ENCODE measurements at regions not wholly inside any gene's neighbourhood (a gene's known extent, or its start where the extent isn't known, plus 50 kb on each side); places are given as distances from the start of the nearest gene placed in this dataset.

- DNase-seq, result no peak
These were observed 1163.5 kb downstream of the ARAP2 start for GRCh38 chr4:35080799-35081198.

DNA sequence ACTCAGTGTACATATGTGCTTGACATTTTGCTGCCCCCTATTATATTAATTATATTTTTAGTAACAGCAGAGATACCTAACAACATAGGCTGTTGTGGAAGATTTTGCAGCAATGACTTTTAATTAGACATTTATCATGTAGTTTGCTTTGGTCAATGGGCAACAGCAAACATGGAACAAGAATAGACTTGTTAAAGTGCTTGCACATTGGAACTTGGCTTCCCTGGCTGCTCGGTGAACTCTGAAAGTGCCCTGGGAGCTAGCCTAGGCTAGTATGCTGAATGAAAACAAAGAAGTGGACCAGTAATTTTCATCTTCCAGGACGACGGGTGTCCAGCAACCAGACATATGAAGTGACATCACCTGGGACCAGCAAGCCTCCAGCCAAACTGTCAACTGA is 1157.1 kb downstream of the ARAP2 start:
- DNase-seq, result no peak

GRCh38 chr4:35100932-35101331 is 1143.4 kb downstream of the ARAP2 start:
- DNase-seq, result no peak

GRCh38 chr4:35102066-35102465 is 1142.2 kb downstream of the ARAP2 start:
- DNase-seq, result no peak

DNA sequence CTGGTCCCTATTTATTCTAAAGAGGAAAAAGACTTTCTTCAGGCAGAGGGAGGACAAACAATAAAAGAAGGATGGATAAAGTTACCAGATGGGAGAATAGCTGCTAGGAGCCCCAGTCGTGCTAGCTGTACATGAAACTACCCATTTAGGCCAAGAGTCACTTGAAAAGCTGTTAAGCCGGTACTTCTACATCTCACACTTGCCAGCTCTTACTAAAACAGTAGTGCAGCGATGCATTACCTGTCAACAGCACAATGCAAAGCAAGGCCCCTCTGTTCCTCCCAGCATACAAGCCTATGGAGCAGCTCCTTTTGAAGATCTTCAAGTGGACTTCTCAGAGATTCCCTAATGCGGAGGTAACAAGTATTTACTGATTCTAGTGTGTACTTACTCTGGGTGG is 1138.8 kb downstream of the ARAP2 start:
- DNase-seq, result no peak

- DNase-seq, result no peak
These were observed 1138.1 kb downstream of the ARAP2 start for GRCh38 chr4:35106091-35106734.

DNA sequence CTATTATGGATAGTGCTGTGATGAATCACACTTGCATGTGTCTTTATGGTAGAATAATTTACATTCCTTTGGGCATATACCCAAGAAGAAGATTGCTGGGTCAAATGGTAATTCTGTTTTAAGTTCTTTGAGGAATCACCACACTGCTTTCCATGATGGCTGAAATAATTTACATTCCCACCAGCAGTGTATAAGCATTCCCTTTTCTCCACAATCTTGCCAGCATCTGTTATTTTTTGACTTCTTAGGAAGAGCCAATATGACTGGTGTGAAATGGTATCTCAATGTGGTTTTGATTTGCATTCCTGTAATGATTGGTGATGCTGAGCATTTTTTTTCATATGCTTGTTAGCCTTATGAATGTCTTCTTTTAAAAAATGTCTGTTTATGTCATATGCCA is 1120.2 kb downstream of the ARAP2 start:
- DNase-seq, result no peak

DNA sequence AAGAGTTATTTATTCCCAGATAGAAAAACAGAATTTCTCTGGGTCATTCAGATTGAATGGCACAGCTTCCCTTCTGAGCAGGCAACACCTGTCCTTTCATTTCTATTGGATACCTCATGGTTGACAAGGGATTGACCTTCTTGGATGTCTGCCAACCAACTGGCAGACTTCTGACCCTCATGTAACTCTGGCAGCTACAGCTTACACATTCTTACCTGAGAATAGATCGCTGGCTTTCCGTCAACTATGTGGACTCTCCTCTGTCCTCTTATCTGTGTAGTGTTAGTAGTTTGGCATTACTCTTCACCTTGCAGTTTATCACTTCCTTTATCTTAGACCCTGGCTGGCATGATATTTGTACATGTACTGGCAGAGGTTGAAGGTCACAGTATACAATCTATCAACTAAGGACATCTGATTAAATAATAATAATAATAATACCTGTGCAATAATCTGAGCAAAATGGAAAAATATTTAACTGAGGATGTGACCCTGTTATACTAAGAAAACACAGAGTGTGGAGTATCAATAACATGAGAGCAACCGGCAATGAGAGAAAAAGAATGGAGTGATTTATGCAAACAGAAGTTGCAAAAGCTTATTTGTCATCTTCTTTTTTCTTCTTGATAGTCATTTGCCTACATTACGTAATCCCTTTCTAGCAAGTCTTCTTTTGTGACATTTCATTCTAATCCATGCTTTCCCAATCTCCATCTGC is 1118.2 kb downstream of the ARAP2 start:
- DNase-seq, result no peak

- no peak for DNase-seq
These were observed 1105.9 kb downstream of the ARAP2 start for GRCh38 chr4:35138449-35138848.

DNA sequence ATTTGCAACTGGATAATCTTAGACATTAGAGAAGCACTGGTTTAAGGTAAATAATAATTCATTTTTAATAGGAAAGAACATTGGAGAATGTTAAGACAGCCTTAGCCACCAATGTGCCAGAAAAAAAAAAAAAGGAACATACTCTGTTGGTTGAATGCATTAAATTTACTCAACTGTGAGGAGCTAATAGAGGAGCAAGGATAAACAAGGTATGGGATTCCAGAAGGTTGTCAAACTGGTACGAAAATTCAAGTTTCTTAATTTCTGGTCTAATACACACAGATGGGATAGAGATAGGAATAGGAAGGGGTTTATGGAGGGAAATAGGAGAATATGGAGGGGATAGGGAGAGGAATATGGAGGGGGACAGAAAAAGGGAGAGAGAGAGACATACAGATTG is 1096.6 kb downstream of the ARAP2 start:
- DNase-seq, result no peak

GRCh38 chr4:35151816-35152572 is 1092.3 kb downstream of the ARAP2 start:
- no peak for DNase-seq

- DNase-seq, result no peak
These were observed 1081.1 kb downstream of the ARAP2 start for GRCh38 chr4:35163168-35163567.

DNA sequence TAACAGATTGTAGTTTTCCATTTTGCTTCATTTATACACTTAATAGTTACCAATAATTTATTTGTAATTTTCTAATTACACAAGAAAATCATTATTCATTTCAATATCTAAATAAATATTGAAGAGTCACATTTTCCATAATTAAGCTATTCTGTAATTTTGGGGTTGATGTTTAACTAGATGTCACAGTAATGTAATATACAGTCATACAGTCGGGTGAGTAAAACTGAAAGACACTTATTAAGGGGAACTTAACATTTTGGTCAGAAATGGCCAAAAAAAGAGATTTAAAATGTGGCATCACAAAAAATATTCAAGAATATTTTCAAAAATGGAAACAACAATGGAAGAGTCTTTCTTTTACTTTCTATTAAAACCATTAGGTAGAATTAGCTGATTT is 1080.3 kb downstream of the ARAP2 start:
- DNase-seq, result no peak

DNA sequence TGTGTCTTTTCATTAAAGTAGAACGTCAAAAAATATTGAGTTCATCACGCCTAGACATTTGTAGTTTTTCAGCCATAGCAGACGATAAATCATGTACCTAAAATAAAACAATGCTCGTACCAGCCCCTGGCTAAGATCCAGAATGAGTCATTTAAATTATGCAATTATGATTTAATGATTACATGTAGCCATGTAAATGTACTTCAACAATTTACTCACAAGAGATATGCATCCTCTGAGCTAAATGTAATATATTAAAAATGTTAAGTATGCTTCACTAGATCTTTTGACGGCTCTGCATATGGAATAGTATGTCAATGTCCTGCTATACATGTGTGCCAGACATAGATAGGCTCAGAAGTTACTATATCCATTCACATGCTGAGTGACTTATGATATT is 1077.8 kb downstream of the ARAP2 start:
- no peak for DNase-seq

DNA sequence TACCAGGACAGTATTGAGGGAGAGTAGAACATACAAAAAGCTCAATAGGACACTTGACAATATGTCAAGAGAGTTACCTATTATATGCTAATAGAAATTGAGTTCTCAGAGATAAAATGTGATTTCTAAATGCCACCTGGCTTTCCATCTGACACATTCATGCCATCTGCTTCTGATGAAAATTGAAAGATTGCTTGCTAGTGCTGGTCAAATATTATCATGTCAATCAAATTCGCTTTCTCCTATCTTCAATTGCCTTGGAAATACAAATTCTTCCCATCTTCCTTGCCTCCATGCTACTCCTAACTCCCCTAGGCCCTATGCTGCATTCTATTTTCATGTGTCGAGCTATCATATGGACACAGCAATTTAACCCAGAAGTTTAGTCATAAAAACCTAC is 1076.9 kb downstream of the ARAP2 start:
- no peak for DNase-seq

DNA sequence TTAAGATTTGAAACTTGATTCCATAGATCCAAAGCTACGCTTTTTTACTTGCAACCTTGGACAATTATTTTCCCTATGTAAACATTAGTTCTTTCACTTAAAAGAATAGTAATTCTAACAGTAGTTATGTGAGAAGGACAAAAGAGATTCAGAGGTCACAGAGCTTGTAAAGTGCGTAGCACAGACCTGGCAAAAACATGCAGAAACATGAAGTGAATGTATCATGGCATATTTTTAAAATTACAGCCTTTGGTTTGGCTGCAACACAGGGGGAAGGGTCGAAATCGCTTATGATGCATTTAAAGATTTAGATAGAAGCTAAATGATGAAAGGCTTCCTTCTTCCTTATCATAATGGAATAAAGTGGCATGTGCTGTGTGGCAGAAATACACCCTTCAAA is 1068.8 kb downstream of the ARAP2 start:
- no peak for DNase-seq

- no peak for DNase-seq
These were observed 1068.4 kb downstream of the ARAP2 start for GRCh38 chr4:35175894-35176293.

DNA sequence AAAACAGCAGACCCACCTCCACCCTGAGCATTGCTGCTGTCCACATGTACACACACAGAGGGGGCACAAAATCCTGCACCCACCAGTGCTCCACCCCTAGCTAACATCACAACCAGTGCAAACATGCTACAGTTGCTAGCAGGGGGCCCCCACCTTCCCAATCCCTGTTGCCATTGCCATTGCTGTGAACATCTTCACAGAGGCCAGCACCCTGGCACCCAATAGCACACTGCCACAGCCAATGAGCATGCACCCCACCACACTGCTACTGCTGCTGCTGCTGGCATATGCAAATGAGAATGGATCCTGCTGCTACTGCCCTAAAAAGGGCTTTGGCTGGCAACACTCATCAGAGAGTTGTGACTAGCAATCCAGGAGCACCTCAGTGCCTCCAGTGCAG is 1061.9 kb downstream of the ARAP2 start:
- no peak for DNase-seq

- no peak for DNase-seq
These were observed 1054.2 kb downstream of the ARAP2 start for GRCh38 chr4:35189988-35190613.

GRCh38 chr4:35201403-35201802 is 1042.9 kb downstream of the ARAP2 start:
- DNase-seq, result no peak

DNA sequence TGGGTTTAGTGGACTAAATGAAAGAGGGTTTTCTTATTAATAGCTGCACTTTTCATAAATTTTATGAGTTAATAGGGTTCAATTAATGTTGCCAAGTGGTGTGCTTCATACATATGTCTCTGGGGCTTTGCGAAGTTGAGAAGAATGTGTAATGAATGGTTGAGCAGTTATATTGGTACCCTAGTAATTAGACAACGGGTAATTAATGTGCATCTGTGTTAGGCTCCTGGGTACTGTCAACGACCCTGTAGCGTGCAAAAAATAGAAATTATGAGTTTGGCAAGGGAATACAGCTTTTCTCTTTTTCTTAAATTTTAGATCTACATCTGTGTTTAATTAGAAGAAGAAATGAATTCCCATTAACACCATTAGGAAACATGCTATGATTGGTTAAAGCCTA is 1027.7 kb downstream of the ARAP2 start:
- DNase-seq, result no peak

DNA sequence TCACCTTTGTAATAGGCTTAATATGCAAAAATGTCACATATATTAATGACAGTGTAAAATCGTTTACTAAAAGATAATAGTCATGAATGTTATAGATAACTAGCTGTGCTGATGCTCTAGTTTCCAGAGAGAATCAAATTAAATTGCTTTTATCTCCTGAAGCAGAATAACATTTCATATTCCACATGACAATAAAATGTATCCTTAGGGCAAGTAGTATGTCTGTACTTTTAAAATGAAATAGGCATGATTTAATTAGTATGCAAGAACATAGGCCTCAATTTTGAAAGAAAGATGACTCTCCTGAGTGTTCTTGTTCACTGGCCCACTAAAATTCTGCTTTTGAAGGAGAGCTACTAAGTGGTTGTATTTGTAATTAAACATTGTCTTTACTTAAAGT is 1027.0 kb downstream of the ARAP2 start:
- no peak for DNase-seq

- DNase-seq, result no peak
These were observed 1016.0 kb downstream of the ARAP2 start for GRCh38 chr4:35228313-35228712.

GRCh38 chr4:35229021-35229420 is 1015.3 kb downstream of the ARAP2 start:
- DNase-seq, result no peak

All from NCI-H1436 treated with DMSO at 0.1 percent for 48 hours (cell line).